Mesenchymal stem cell (in vitro differentiated cells and primary cell): ENCODE measurements at regions not wholly inside any gene's neighbourhood (a gene's known extent, or its start where the extent isn't known, plus 50 kb on each side); places are given as distances from the start of the nearest gene placed in this dataset.

Experiments
- DNase-seq: peaks from one replicate; pipeline ENCODE4 v3.0.0-alpha.2; 2013
- H2AFZ ChIP-seq: one replicate; pipeline ENCODE4 v1.6.1; 2013; ENCODE audit warnings: low read depth, mild to moderate bottlenecking, control low read depth, inconsistent platforms, low read length, moderate library complexity
- H2AK5ac ChIP-seq: 2 replicates; pipeline ENCODE4 v1.6.1; 2013; ENCODE audit warnings: low read length, moderate library complexity, mild to moderate bottlenecking, inconsistent platforms; ENCODE audit not compliant: severe bottlenecking
- H2BK120ac ChIP-seq: one replicate; pipeline ENCODE4 v1.6.1; 2013; ENCODE audit warnings: low read depth, mild to moderate bottlenecking, inconsistent platforms, low read length, moderate library complexity
- H2BK12ac ChIP-seq, 2 experiments: one replicate each; pipeline ENCODE4 v1.6.1; 2013; ENCODE audit warnings: inconsistent platforms in 2 of 2, low read length in 2 of 2, mild to moderate bottlenecking in 2 of 2, moderate library complexity in 2 of 2, control low read depth in 1 of 2
- H2BK15ac ChIP-seq: one replicate; pipeline ENCODE4 v1.6.1; 2013; ENCODE audit warnings: mild to moderate bottlenecking, low read depth, inconsistent platforms; ENCODE audit not compliant: poor library complexity, severe bottlenecking
- H2BK5ac ChIP-seq: 2 replicates; pipeline ENCODE4 v1.6.1; 2013; ENCODE audit warnings: low read depth, mild to moderate bottlenecking, low read length, control low read depth, inconsistent platforms; ENCODE audit not compliant: poor library complexity, severe bottlenecking
- H3K14ac ChIP-seq, 2 experiments: one replicate each; pipeline ENCODE4 v1.6.1; 2013; ENCODE audit warnings: inconsistent platforms in 2 of 2, low read length in 2 of 2, control low read depth in 1 of 2, mild to moderate bottlenecking in 1 of 2, moderate library complexity in 1 of 2
- H3K18ac ChIP-seq, 2 experiments: one replicate each; pipeline ENCODE4 v1.6.1; 2013; ENCODE audit warnings: inconsistent platforms in 2 of 2, low read length in 2 of 2, control low read depth in 1 of 2, low read depth in 1 of 2, mild to moderate bottlenecking in 1 of 2
- H3K23ac ChIP-seq, 2 experiments: one replicate each; pipeline ENCODE4 v1.6.1; 2013; ENCODE audit warnings: inconsistent platforms in 2 of 2, low read length in 2 of 2, mild to moderate bottlenecking in 2 of 2, moderate library complexity in 2 of 2, control low read depth in 1 of 2
- H3K27ac ChIP-seq: 2 replicates; pipeline ENCODE4 v1.5.1; 2013; ENCODE audit warnings: mild to moderate bottlenecking, moderate library complexity, low read length, control low read depth, inconsistent platforms; ENCODE audit not compliant: poor library complexity, severe bottlenecking
- H3K27me3 ChIP-seq, 2 experiments: 2 replicates each; pipeline versions ENCODE4 v1.6.1 to v1.7.0; 2013; ENCODE audit warnings: low read length in 2 of 2, mild to moderate bottlenecking in 2 of 2, moderate library complexity in 2 of 2, control low read depth in 1 of 2, inconsistent platforms in 1 of 2; ENCODE audit not compliant: control insufficient read depth in 1 of 2, insufficient read depth in 1 of 2
- H3K36me3 ChIP-seq, 2 experiments: 2 replicates each; pipeline versions ENCODE4 v1.6.1 to v1.7.0; 2013; ENCODE audit warnings: low read length in 2 of 2, control low read depth in 1 of 2, inconsistent platforms in 1 of 2, low read depth in 1 of 2, mild to moderate bottlenecking in 1 of 2; ENCODE audit not compliant: insufficient read depth in 2 of 2, control insufficient read depth in 1 of 2
- H3K4ac ChIP-seq, 2 experiments: one replicate each; pipeline ENCODE4 v1.6.1; 2013; ENCODE audit warnings: inconsistent platforms in 2 of 2, low read length in 2 of 2, mild to moderate bottlenecking in 2 of 2, moderate library complexity in 2 of 2, control low read depth in 1 of 2, low read depth in 1 of 2
- H3K4me1 ChIP-seq: 2 replicates; pipeline ENCODE4 v1.6.1; 2013; ENCODE audit warnings: low read depth, low read length, control low read depth; ENCODE audit not compliant: control insufficient read depth, insufficient read depth
- H3K4me2 ChIP-seq: 2 replicates; pipeline ENCODE4 v1.6.1; 2013; ENCODE audit warnings: low read length, mild to moderate bottlenecking, inconsistent platforms; ENCODE audit not compliant: poor library complexity, severe bottlenecking
- H3K4me3 ChIP-seq, 2 experiments: 2 replicates each; pipeline versions ENCODE4 v1.5.1 to v1.7.0; 2013; ENCODE audit warnings: low read length in 2 of 2, mild to moderate bottlenecking in 2 of 2, control low read depth in 1 of 2, low read depth in 1 of 2; ENCODE audit not compliant: insufficient read depth in 1 of 2
- H3K79me1 ChIP-seq: replicated peaks from 2 replicates; pipeline ENCODE4 v1.6.1; 2013; ENCODE audit warnings: mild to moderate bottlenecking, control low read depth, low read length, inconsistent platforms; ENCODE audit not compliant: poor library complexity, severe bottlenecking
- H3K9ac ChIP-seq: 2 replicates; pipeline ENCODE4 v1.7.0; 2013; ENCODE audit warnings: mild to moderate bottlenecking, low read length, moderate library complexity
- H3K9me3 ChIP-seq: 2 replicates; pipeline ENCODE4 v1.7.0; 2013; ENCODE audit warnings: mild to moderate bottlenecking, low read length; ENCODE audit not compliant: control insufficient read depth
- H4K8ac ChIP-seq: one replicate; pipeline ENCODE4 v1.6.1; 2013; ENCODE audit warnings: inconsistent platforms, mild to moderate bottlenecking, low read length, moderate library complexity
- H4K91ac ChIP-seq: one replicate; pipeline ENCODE4 v1.6.1; 2013; ENCODE audit warnings: mild to moderate bottlenecking, low read length, inconsistent platforms
- WGBS: methylation state at CpG from one replicate; pipeline ENCODE4 v1.1.7; 2013; ENCODE audit warnings: mixed read lengths; 5-methylcytosine and 5-hydroxymethylcytosine counted together

- Histone ChIP-seq H3K9me3 (no peaks in the 10 kb centered on the region), H3K9ac (no peak overlapping the region), H3K27ac (no peak overlapping the region), H2AK5ac (no peak overlapping the region), H4K91ac (no peak overlapping the region), H2BK15ac (no peak overlapping the region), H3K4me2 (no peak overlapping the region), H3K36me3 (no peaks in the 10 kb centered on the region), H2BK12ac (no peak overlapping the region), H3K79me1 (no peaks in the 10 kb centered on the region), H3K23ac (no peak overlapping the region), H3K4me3 (no peak overlapping the region), H3K27me3 (no peaks in the 10 kb centered on the region), H3K14ac (no peak overlapping the region), H2BK5ac (no peak overlapping the region), H3K4ac (no peak overlapping the region), H4K8ac (no peak overlapping the region), H2AFZ (no peak overlapping the region), H2BK120ac (no peak overlapping the region), H3K4me1 (no peaks in the 10 kb centered on the region), H3K18ac (no peak overlapping the region)
- no peak for DNase-seq
- WGBS, result 95% methylated on average over 1 of the region's 2 CpGs
These were observed 435.5 kb downstream of the DHX35 start for GRCh38 chr20:39397646-39398045.

GRCh38 chr20:39395478-39396291, 433.5 kb downstream of the DHX35 start:
- Histone ChIP-seq H3K9me3 (no peaks in the 10 kb centered on the region), H2BK5ac (no peak overlapping the region), H3K9ac (no peak overlapping the region), H4K91ac (no peak overlapping the region), H4K8ac (no peak overlapping the region), H3K4me2 (no peak overlapping the region), H3K4me1 (no peaks in the 10 kb centered on the region), H3K36me3 (no peaks in the 10 kb centered on the region), H3K27me3 (no peaks in the 10 kb centered on the region), H2BK120ac (no peak overlapping the region), H2AFZ (no peak overlapping the region), H3K79me1 (no peaks in the 10 kb centered on the region), H3K4ac (no peak overlapping the region), H2AK5ac (no peak overlapping the region), H2BK15ac (no peak overlapping the region), H3K27ac (no peak overlapping the region), H3K4me3 (no peak overlapping the region), H3K14ac (no peak overlapping the region), H2BK12ac (no peak overlapping the region), H3K23ac (no peak overlapping the region), H3K18ac (no peak overlapping the region)
- DNase-seq, result no peak
- 85% methylated on average over 9 of the region's 9 CpGs for WGBS

- WGBS, result 82% methylated on average over 2 of the region's 2 CpGs
- Histone ChIP-seq H3K18ac (no peak overlapping the region), H3K9me3 (no peaks in the 10 kb centered on the region), H3K36me3 (no peaks in the 10 kb centered on the region), H3K27me3 (no peaks in the 10 kb centered on the region), H2AFZ (no peak overlapping the region), H2BK15ac (no peak overlapping the region), H2BK12ac (no peak overlapping the region), H3K27ac (no peak overlapping the region), H3K79me1 (no peaks in the 10 kb centered on the region), H3K14ac (no peak overlapping the region), H2BK120ac (no peak overlapping the region), H3K9ac (no peak overlapping the region), H3K23ac (no peak overlapping the region), H4K91ac (no peak overlapping the region), H4K8ac (no peak overlapping the region), H3K4me2 (no peak overlapping the region), H3K4me3 (no peak overlapping the region), H3K4ac (no peak overlapping the region), H2AK5ac (no peak overlapping the region), H2BK5ac (no peak overlapping the region), H3K4me1 (no peaks in the 10 kb centered on the region)
- no peak for DNase-seq
These were observed 432.3 kb downstream of the DHX35 start for GRCh38 chr20:39394461-39394860.

- no peak for DNase-seq
- Histone ChIP-seq H3K23ac (no peak overlapping the region), H3K14ac (no peak overlapping the region), H3K9me3 (no peaks in the 10 kb centered on the region), H3K18ac (no peak overlapping the region), H2BK5ac (no peak overlapping the region), H3K4me3 (no peak overlapping the region), H2AK5ac (no peak overlapping the region), H3K36me3 (no peaks in the 10 kb centered on the region), H2BK120ac (no peak overlapping the region), H3K4me2 (no peak overlapping the region), H4K8ac (no peak overlapping the region), H2AFZ (no peak overlapping the region), H3K79me1 (no peaks in the 10 kb centered on the region), H3K27me3 (no peaks in the 10 kb centered on the region), H3K4ac (no peak overlapping the region), H4K91ac (no peak overlapping the region), H2BK15ac (no peak overlapping the region), H3K4me1 (no peaks in the 10 kb centered on the region), H3K27ac (no peak overlapping the region), H2BK12ac (no peak overlapping the region), H3K9ac (no peak overlapping the region)
- WGBS, result 55% methylated on average over 5 of the region's 5 CpGs
These were observed 428.0 kb downstream of the DHX35 start for GRCh38 chr20:39390186-39390585.
